Panc1 (cell line): ENCODE measurements at regions not wholly inside any gene's neighbourhood (a gene's known extent, or its start where the extent isn't known, plus 50 kb on each side); places are given as distances from the start of the nearest gene placed in this dataset.

ENCODE experiments used
- CTCF ChIP-seq: fragments of 450-650 bp; IDR thresholded peaks from 2 replicates; pipeline ENCODE4 v1.5.1; 2017; ENCODE audit warnings: mild to moderate bottlenecking
- POLR2AphosphoS5 ChIP-seq: IDR thresholded peaks from 2 replicates; pipeline ENCODE4 v1.6.1; 2012; ENCODE audit warnings: mild to moderate bottlenecking, low read depth, low read length, moderate library complexity
- REST ChIP-seq, 2 experiments: IDR thresholded peaks; 2 replicates each; pipeline ENCODE4 v1.6.1; 2011 to 2012; ENCODE audit warnings: low read depth in 2 of 2, control low read depth in 1 of 2, low read length in 1 of 2, mild to moderate bottlenecking in 1 of 2, moderate library complexity in 1 of 2; ENCODE audit not compliant: insufficient read depth in 1 of 2

- TF ChIP-seq CTCF: no peak
- TF ChIP-seq POLR2AphosphoS5: no peak
- TF ChIP-seq REST (IDR thresholded peaks at IDR 0.05; ENCODE audit: insufficient read depth in 1 of 2, low read depth in 2 of 2, low read length in 1 of 2): no peak
These were observed 209.9 kb downstream of the ZNF365 start for GRCh38 chr10:62583876-62584615.
